B cell (primary cell): ENCODE measurements at regions not wholly inside any gene's neighbourhood (a gene's known extent, or its start where the extent isn't known, plus 50 kb on each side); places are given as distances from the start of the nearest gene placed in this dataset.

Experiments
- ATAC-seq: fragments of 200-7000 bp; cut with Tn5 transposase; one replicate; pipeline ENCODE4 v1.10.0; 2021; ENCODE audit warnings: low read depth, mild to moderate bottlenecking, moderate number of reproducible peaks, moderate library complexity
- CTCF ChIA-PET: fragments of 350-600 bp; sonication (Branson Sonifier 250); formaldehyde crosslinking; loops from one replicate; lab custom pipeline; 2021; ENCODE audit warnings: antibody characterized with exemption, inconsistent platforms; lab: Charles Lee
- POLR2A ChIA-PET: fragments of 350-600 bp; sonication (Branson Sonifier 250); formaldehyde crosslinking; loops from one replicate; lab custom pipeline; 2021; ENCODE audit warnings: antibody characterized with exemption; lab: Charles Lee
- DNase-seq: peaks from one replicate; pipeline ENCODE4 v3.0.0; 2013
- H2AFZ ChIP-seq: 2 replicates; pipeline ENCODE4 v1.6.1; 2012; ENCODE audit warnings: mild to moderate bottlenecking, low read depth, low read length; ENCODE audit not compliant: insufficient read depth, poor library complexity, severe bottlenecking
- H3K27ac ChIP-seq, 2 donors: 1 replicate in 1 of 2; 2 replicates in 1 of 2; pipeline ENCODE4 v1.5.1; 2012 to 2013; ENCODE audit warnings: low read length in 2 of 2, mild to moderate bottlenecking in 2 of 2, moderate library complexity in 1 of 2
- H3K27me3 ChIP-seq, 4 experiments: fragments of 200-600 bp in 1 of 4; sonication (generic) in 1 of 4; replicated peaks in 1 of 4; 1 replicate in 2 of 4; 2 replicates in 2 of 4; pipeline versions ENCODE4 v1.6.1 to v1.7.0; 2013 to 2016; ENCODE audit warnings: low read length in 3 of 4, mild to moderate bottlenecking in 2 of 4, mixed read lengths in 1 of 4, moderate library complexity in 1 of 4; ENCODE audit not compliant: insufficient read depth in 4 of 4, control insufficient read depth in 3 of 4; ENCODE audit errors: control extremely low read depth in 1 of 4
- H3K36me3 ChIP-seq, 2 experiments: replicated peaks in 1 of 2; 1 replicate in 1 of 2; 2 replicates in 1 of 2; pipeline versions ENCODE4 v1.6.1 to v1.7.1; 2013; ENCODE audit warnings: low read length in 1 of 2; ENCODE audit not compliant: insufficient read depth in 2 of 2, control insufficient read depth in 1 of 2; ENCODE audit errors: control extremely low read depth in 1 of 2, extremely low read depth in 1 of 2
- H3K4me1 ChIP-seq, 2 donors: fragments of 200-600 bp in 1 of 2; sonication (generic) in 1 of 2; 1 replicate in 1 of 2; 2 replicates in 1 of 2; pipeline versions ENCODE4 v1.5.1 to v1.6.1; 2013 to 2017; ENCODE audit warnings: low read length in 2 of 2; ENCODE audit not compliant: control insufficient read depth in 2 of 2, insufficient read depth in 2 of 2
- H3K4me2 ChIP-seq: replicated peaks from 2 replicates; pipeline ENCODE3; 2012; ENCODE audit warnings: mild to moderate bottlenecking, low read depth, low read length; ENCODE audit not compliant: poor library complexity, severe bottlenecking
- H3K4me3 ChIP-seq, 5 experiments: fragments of 200-600 bp in 1 of 5; sonication (generic) in 1 of 5; 1 replicate in 3 of 5; 2 replicates in 2 of 5; pipeline versions ENCODE4 v1.5.1 to v1.7.0; 2011 to 2016; ENCODE audit warnings: low read length in 4 of 5, mild to moderate bottlenecking in 4 of 5, low read depth in 2 of 5, control low read depth in 1 of 5, moderate library complexity in 1 of 5; ENCODE audit not compliant: insufficient read depth in 1 of 5; ENCODE audit errors: control extremely low read depth in 1 of 5, extremely low read depth in 1 of 5
- H3K79me2 ChIP-seq: fragments of 200-600 bp; sonication (generic); one replicate; pipeline ENCODE4 v1.6.0; 2016; ENCODE audit warnings: low read length; ENCODE audit not compliant: control insufficient read depth, insufficient read depth
- H3K9ac ChIP-seq: fragments of 200-600 bp; sonication (generic); 2 replicates; pipeline ENCODE4 v1.6.1; 2017; ENCODE audit warnings: mild to moderate bottlenecking, low read length, moderate library complexity
- H3K9me3 ChIP-seq, 3 donors: one replicate each; pipeline versions ENCODE4 v1.6.1 to v1.7.1; 2013; ENCODE audit warnings: low read length in 2 of 3; ENCODE audit not compliant: control insufficient read depth in 2 of 3, insufficient read depth in 1 of 3; ENCODE audit errors: control extremely low read depth in 1 of 3
- H4K20me1 ChIP-seq: 2 replicates; pipeline ENCODE4 v1.6.0; 2012; ENCODE audit warnings: mild to moderate bottlenecking, low read length; ENCODE audit not compliant: insufficient read depth, control insufficient read depth, poor library complexity, severe bottlenecking
- H3K27ac Mint-ChIP-seq: one replicate; pipeline ENCODE4 v1.8.0; 2021; ENCODE audit warnings: mixed read lengths
- H3K27me3 Mint-ChIP-seq: one replicate; pipeline ENCODE4 v1.8.0; 2021; ENCODE audit warnings: mixed read lengths
- H3K4me1 Mint-ChIP-seq: one replicate; pipeline ENCODE4 v1.8.0; 2021; ENCODE audit warnings: mixed read lengths
- H3K4me3 Mint-ChIP-seq: one replicate; pipeline ENCODE4 v1.8.0; 2021; ENCODE audit warnings: mixed read lengths
- H3K9me3 Mint-ChIP-seq: one replicate; pipeline ENCODE4 v1.8.0; 2022; ENCODE audit warnings: mixed read lengths; ENCODE audit not compliant: insufficient read depth
- CTCF ChIP-seq: fragments of 200-600 bp; IDR thresholded peaks from one replicate; pipeline ENCODE4 v1.8.0; 2022; ENCODE audit warnings: antibody characterized with exemption, mild to moderate bottlenecking
- EZH2 ChIP-seq: IDR thresholded peaks from 2 replicates; pipeline ENCODE4 v1.6.1; 2012; ENCODE audit warnings: borderline replicate concordance, low read depth, mild to moderate bottlenecking, moderate library complexity, low read length; ENCODE audit not compliant: insufficient read depth, poor library complexity, severe bottlenecking
- WGBS: methylation state at CpG from one replicate; pipeline ENCODE4 v1.1.5; 2013; ENCODE audit warnings: missing lambda C conversion rate; ENCODE audit not compliant: insufficient coverage; 5-methylcytosine and 5-hydroxymethylcytosine counted together
- intact Hi-C: fragments of 100-400 bp; cut with micrococcal nuclease; formaldehyde crosslinking; loops from one replicate; pipeline ENCODE4 v1.10.0; 2022

- Histone ChIP-seq H3K4me1 (no peaks in the 10 kb centered on the region), H4K20me1 (no peaks in the 10 kb centered on the region), H3K27ac (no peak overlapping the region), H3K9ac (no peak overlapping the region), H3K27me3 (peaks cover 0 to 4% (median 0%) of the 10 kb centered on the region in 4 experiments), H3K4me2 (no peak overlapping the region), H2AFZ (no peak overlapping the region), H3K36me3 (no peaks in the 10 kb centered on the region), H3K4me3 (no peak overlapping the region), H3K79me2 (no peaks in the 10 kb centered on the region), H3K9me3 (peaks cover 0 to 23% (median 13%) of the 10 kb centered on the region in 3 donors)
- Mint-ChIP-seq H3K27ac (no peak overlapping the region), H3K4me3 (no peak overlapping the region), H3K27me3 (peaks cover 4% of the 10 kb centered on the region), H3K9me3 (peaks cover 13% of the 10 kb centered on the region), H3K4me1 (no peaks in the 10 kb centered on the region)
- ATAC-seq (no peak), DNase-seq (no peak)
- intact Hi-C loops = no loop called here
- 85% methylated on average over 16 of the region's 20 CpGs for WGBS
- POLR2A ChIA-PET = no interaction called here
- CTCF ChIA-PET = no interaction called here
- no peak for TF ChIP-seq CTCF
Measured at GRCh38 chr11:70507466-70508230, 109.3 kb downstream of the CTTN start.

- TF ChIP-seq EZH2 (no peak), CTCF (no peak)
- H3K36me3 ChIP-seq = no peaks in the 10 kb centered on the region
- ATAC-seq = no peak
- intact Hi-C loops = no loop called here
- Mint-ChIP-seq H3K4me3 (no peak overlapping the region), H3K27me3 (peaks cover 4% of the 10 kb centered on the region), H3K27ac (no peak overlapping the region), H3K9me3 (peaks cover 17% of the 10 kb centered on the region), H3K4me1 (no peaks in the 10 kb centered on the region)
- no peaks in the 10 kb centered on the region for H4K20me1 ChIP-seq
- H2AFZ ChIP-seq = no peak overlapping the region
- H3K4me3 ChIP-seq = no peak overlapping the region
- peaks cover 0 to 4% (median 0%) of the 10 kb centered on the region in 4 experiments for H3K27me3 ChIP-seq
- ChIA-PET POLR2A (no interaction called here), CTCF (no interaction called here)
- no peaks in the 10 kb centered on the region for H3K79me2 ChIP-seq
- no peak for DNase-seq
- no peak overlapping the region for H3K27ac ChIP-seq
- no peak overlapping the region for H3K4me2 ChIP-seq
- 100% methylated on average over 2 of the region's 3 CpGs for WGBS
- no peaks in the 10 kb centered on the region for H3K4me1 ChIP-seq
- no peak overlapping the region for H3K9ac ChIP-seq
- H3K9me3 ChIP-seq = peaks cover 0 to 23% (median 18%) of the 10 kb centered on the region in 3 donors
Measured at GRCh38 chr11:70508231-70508480, 109.8 kb downstream of the CTTN start.
